ENCODE measurements at regions not wholly inside any gene's neighbourhood (a gene's known extent, or its start where the extent isn't known, plus 50 kb on each side); places are given as distances from the start of the nearest gene placed in this dataset.

DNA sequence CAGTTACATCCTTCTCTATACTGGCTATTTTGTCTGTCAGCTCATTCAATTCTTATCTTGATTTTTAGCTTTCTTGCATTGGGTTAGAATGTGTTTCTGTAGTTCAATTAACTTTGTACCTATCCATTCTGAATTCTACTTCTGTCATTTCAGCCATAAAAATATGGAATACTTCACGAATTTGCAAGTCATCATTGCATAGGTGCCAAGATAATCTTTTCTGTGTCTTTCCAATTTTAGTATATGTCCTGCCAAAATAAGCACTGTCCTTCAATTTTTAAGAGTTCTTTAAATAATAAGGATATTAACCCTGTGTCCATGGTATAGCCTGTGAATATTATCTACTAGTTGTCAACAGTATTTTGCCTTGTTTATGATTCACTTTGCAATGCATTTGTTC, 665.7 kb upstream of the MDGA2 start:
- H3K4me2 ChIP-seq (ENCODE audit: low read length), result no peak overlapping the region
- no peaks in the 10 kb centered on the region for H3K9me3 ChIP-seq (ENCODE audit: low read length)
- H3K27me3 ChIP-seq (ENCODE audit: low read length), result no peaks in the 10 kb centered on the region
- H3K79me2 ChIP-seq (ENCODE audit: low read length), result no peaks in the 10 kb centered on the region
- TF ChIP-seq, protein P1, sequence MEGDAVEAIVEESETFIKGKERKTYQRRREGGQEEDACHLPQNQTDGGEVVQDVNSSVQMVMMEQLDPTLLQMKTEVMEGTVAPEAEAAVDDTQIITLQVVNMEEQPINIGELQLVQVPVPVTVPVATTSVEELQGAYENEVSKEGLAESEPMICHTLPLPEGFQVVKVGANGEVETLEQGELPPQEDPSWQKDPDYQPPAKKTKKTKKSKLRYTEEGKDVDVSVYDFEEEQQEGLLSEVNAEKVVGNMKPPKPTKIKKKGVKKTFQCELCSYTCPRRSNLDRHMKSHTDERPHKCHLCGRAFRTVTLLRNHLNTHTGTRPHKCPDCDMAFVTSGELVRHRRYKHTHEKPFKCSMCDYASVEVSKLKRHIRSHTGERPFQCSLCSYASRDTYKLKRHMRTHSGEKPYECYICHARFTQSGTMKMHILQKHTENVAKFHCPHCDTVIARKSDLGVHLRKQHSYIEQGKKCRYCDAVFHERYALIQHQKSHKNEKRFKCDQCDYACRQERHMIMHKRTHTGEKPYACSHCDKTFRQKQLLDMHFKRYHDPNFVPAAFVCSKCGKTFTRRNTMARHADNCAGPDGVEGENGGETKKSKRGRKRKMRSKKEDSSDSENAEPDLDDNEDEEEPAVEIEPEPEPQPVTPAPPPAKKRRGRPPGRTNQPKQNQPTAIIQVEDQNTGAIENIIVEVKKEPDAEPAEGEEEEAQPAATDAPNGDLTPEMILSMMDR (conservative IDR thresholded peaks at IDR 0.05; ENCODE audit: low read depth, low read length), result no peak
- TF ChIP-seq EZH2phosphoT487 (IDR thresholded peaks at IDR 0.05; ENCODE audit: borderline replicate concordance, low read length) (no peak), EZH2 (IDR thresholded peaks at IDR 0.05; ENCODE audit: low read length, unreplicated experiment) (no peak)
- ATAC-seq (no peak), DNase-seq (no peak)
- H3K27ac ChIP-seq (ENCODE audit: low read length), result no peak overlapping the region
- H3K4me3 ChIP-seq (ENCODE audit: low read length), result no peak overlapping the region
- no peaks in the 10 kb centered on the region for H4K20me1 ChIP-seq (ENCODE audit: low read length)
- ChIA-PET CTCF (no interaction called here), POLR2A (ENCODE audit: unreplicated experiment) (no interaction called here)
- no peaks in the 10 kb centered on the region for H3F3A ChIP-seq (ENCODE audit: low read length, unreplicated experiment)
- H3K36me3 ChIP-seq (ENCODE audit: low read depth, low read length), result no peaks in the 10 kb centered on the region
- BruUV-seq (replicated peaks), result no TSS peak
- H3K9me2 ChIP-seq (replicated peaks; ENCODE audit: low read length), result no peaks in the 10 kb centered on the region
- no peak overlapping the region for H3K9ac ChIP-seq (ENCODE audit: low read length)
- H2AFZ ChIP-seq (ENCODE audit: low read length), result no peak overlapping the region
- no peaks in the 10 kb centered on the region for H3K4me1 ChIP-seq (ENCODE audit: insufficient read depth, low read length)
- intact Hi-C loops (cut with micrococcal nuclease), result no loop called here

DNA sequence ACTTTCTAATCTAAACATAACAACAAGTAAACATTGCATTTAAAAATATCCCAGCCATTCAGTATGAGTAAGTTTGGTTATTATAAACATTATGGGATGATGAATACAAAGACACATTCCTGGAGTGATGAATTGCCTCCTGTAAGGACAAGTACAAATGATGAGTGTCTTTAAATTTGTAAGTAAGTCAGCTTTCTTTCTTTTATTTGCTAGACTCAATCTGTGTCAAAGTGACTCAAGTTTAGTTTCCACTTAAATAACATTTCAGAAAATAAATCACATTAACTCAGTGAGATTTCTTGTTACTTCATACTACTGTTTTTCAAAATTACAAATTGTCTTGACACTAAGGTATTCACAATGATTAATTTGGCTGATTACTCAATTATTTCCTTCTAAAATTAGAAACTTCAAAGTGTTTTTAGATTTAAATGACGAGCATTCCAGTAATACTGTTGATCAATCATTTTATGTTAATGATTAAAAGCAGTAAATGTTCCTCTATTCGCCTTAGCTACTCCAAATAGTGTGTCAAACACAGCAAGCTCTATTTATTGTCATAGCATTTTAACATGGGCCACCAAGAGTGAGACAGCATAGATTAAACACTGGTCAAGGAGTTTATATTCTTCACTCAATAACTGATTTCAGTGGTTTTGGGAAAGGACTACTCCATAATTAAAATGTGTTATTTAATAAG, 658.0 kb upstream of the MDGA2 start:
- no peaks in the 10 kb centered on the region for H3K9me2 ChIP-seq (replicated peaks; ENCODE audit: low read length)
- H3K9ac ChIP-seq (ENCODE audit: low read length), result no peak overlapping the region
- H3F3A ChIP-seq (ENCODE audit: low read length, unreplicated experiment), result peaks cover 4% of the 10 kb centered on the region
- ChIA-PET POLR2A (ENCODE audit: unreplicated experiment) (no interaction called here), CTCF (no interaction called here)
- no peak overlapping the region for H3K27ac ChIP-seq (ENCODE audit: low read length)
- no peak overlapping the region for H3K4me2 ChIP-seq (ENCODE audit: low read length)
- no peaks in the 10 kb centered on the region for H3K36me3 ChIP-seq (ENCODE audit: low read depth, low read length)
- no peak for ATAC-seq
- no peak overlapping the region for H2AFZ ChIP-seq (ENCODE audit: low read length)
- H4K20me1 ChIP-seq (ENCODE audit: low read length), result no peaks in the 10 kb centered on the region
- H3K9me3 ChIP-seq (ENCODE audit: low read length), result no peaks in the 10 kb centered on the region
- TF ChIP-seq EZH2 (IDR thresholded peaks at IDR 0.05; ENCODE audit: low read length, unreplicated experiment), result no peak
- no peaks in the 10 kb centered on the region for H3K79me2 ChIP-seq (ENCODE audit: low read length)
- peak; percentile 63 for DNase-seq
- H3K27me3 ChIP-seq (ENCODE audit: low read length), result no peaks in the 10 kb centered on the region
- H3K4me1 ChIP-seq (ENCODE audit: insufficient read depth, low read length), result peaks cover 26% of the 10 kb centered on the region
- no TSS peak for BruUV-seq (replicated peaks)
- H3K4me3 ChIP-seq (ENCODE audit: low read length), result no peak overlapping the region
- intact Hi-C loops (cut with micrococcal nuclease), result no loop called here

DNA sequence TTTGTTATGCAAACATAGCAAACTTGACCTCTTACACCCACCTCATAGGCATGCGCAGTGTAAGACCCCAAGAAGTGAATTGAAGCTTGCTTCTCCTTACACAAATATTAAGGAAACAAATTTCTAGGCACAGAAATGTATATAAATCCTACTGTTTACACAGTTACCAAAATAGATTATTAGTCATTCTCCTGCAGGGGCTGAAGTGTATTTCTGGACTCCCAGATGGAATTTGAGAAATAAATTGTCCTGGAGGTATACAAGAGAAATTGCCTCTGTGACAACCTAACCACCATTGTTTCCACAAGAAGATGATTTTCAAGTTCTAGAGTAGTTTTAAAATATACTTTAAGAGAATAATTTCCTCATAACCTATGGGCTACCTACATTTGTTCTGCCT, 656.0 kb upstream of the MDGA2 start:
- TF ChIP-seq EZH2phosphoT487 (IDR thresholded peaks at IDR 0.05; ENCODE audit: borderline replicate concordance, low read length) (no peak), EZH2 (IDR thresholded peaks at IDR 0.05; ENCODE audit: low read length, unreplicated experiment) (no peak)
- TF ChIP-seq, protein P1 (conservative IDR thresholded peaks at IDR 0.05; ENCODE audit: low read depth, low read length), result no peak
- Histone ChIP-seq H3K36me3 (ENCODE audit: low read depth, low read length) (no peaks in the 10 kb centered on the region), H3K79me2 (ENCODE audit: low read length) (no peaks in the 10 kb centered on the region), H3K4me1 (ENCODE audit: insufficient read depth, low read length) (peaks cover 26% of the 10 kb centered on the region), H4K20me1 (ENCODE audit: low read length) (no peaks in the 10 kb centered on the region), H3K9ac (ENCODE audit: low read length) (no peak overlapping the region), H3K4me2 (ENCODE audit: low read length) (peak overlapping the region; percentile 40), H3K27me3 (ENCODE audit: low read length) (no peaks in the 10 kb centered on the region), H3K4me3 (ENCODE audit: low read length) (no peak overlapping the region), H3K9me2 (replicated peaks; ENCODE audit: low read length) (no peaks in the 10 kb centered on the region), H3K9me3 (ENCODE audit: low read length) (no peaks in the 10 kb centered on the region), H3F3A (ENCODE audit: low read length, unreplicated experiment) (peaks cover 4% of the 10 kb centered on the region), H2AFZ (ENCODE audit: low read length) (no peak overlapping the region), H3K27ac (ENCODE audit: low read length) (peak overlapping the region; percentile 39)
- DNase-seq (peak; percentile 84), ATAC-seq (peak; percentile 50)
- intact Hi-C loops (cut with micrococcal nuclease), result no loop called here
- ChIA-PET POLR2A (ENCODE audit: unreplicated experiment) (no interaction called here), CTCF (no interaction called here)
- BruUV-seq (replicated peaks), result no TSS peak
